ENCODE measurements at regions not wholly inside any gene's neighbourhood (a gene's known extent, or its start where the extent isn't known, plus 50 kb on each side); places are given as distances from the start of the nearest gene placed in this dataset.

DNA sequence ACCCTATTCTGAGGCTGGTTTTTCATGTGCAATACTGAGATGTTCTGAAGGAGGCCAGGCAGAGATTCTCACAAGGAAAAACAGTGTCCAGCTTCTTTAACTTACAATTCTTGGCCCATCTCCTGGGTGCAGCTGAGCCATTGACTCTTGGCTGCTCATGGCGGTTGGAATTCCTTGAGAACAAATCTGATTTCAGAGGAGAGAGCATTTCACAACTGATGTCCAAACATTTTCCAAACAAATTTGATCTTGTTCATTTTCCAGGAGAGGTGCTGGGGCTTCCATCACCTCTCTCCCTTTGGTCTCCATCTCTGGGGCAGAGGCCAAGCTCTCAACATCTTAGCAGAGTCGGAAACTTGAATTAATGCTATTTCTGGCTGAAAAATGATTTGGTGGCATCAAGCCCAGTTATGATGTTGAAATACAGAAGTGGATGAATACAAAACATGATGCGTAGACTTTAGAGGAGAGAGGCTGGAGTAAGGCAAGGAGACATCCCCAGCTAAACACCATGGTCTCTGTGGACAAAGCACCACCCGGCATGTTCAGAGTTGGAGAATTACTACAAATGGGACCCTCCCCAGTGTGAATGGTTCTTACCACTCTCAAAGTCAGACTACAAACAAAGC, 593.0 kb downstream of the VRK1 start:
- no peak overlapping the region for H3K4me3 ChIP-seq (ENCODE audit: low read depth, low read length)
- TF ChIP-seq, protein P1, sequence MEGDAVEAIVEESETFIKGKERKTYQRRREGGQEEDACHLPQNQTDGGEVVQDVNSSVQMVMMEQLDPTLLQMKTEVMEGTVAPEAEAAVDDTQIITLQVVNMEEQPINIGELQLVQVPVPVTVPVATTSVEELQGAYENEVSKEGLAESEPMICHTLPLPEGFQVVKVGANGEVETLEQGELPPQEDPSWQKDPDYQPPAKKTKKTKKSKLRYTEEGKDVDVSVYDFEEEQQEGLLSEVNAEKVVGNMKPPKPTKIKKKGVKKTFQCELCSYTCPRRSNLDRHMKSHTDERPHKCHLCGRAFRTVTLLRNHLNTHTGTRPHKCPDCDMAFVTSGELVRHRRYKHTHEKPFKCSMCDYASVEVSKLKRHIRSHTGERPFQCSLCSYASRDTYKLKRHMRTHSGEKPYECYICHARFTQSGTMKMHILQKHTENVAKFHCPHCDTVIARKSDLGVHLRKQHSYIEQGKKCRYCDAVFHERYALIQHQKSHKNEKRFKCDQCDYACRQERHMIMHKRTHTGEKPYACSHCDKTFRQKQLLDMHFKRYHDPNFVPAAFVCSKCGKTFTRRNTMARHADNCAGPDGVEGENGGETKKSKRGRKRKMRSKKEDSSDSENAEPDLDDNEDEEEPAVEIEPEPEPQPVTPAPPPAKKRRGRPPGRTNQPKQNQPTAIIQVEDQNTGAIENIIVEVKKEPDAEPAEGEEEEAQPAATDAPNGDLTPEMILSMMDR (IDR thresholded peaks at IDR 0.05; ENCODE audit: control insufficient read depth, extremely low read depth, insufficient read depth): no peak
- DNase-seq (ENCODE audit: low read depth): no peak

DNA sequence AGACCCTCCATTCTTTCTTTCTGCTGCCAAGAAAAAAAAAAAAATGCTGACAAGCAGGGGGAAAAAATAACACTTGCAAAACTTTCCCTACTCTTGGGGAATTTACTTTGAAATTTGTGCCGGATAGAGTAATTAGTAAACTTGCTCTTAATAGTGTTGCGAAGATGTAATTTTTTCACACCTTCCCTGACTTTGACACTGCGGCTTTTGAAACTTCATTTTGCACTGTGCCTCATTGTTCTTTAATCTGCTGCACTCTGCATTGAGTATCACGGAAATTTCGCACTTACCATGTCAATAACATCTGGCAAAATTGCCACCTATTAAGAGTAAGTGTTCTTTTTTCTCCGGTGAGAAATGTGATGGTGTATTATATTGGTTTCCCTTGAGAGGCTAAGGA, 596.1 kb downstream of the VRK1 start:
- H3K4me3 ChIP-seq (ENCODE audit: low read depth, low read length): no peak overlapping the region
- no peak for DNase-seq (ENCODE audit: low read depth)
- TF ChIP-seq, protein P1 (IDR thresholded peaks at IDR 0.05; ENCODE audit: control insufficient read depth, extremely low read depth, insufficient read depth): no peak

DNA sequence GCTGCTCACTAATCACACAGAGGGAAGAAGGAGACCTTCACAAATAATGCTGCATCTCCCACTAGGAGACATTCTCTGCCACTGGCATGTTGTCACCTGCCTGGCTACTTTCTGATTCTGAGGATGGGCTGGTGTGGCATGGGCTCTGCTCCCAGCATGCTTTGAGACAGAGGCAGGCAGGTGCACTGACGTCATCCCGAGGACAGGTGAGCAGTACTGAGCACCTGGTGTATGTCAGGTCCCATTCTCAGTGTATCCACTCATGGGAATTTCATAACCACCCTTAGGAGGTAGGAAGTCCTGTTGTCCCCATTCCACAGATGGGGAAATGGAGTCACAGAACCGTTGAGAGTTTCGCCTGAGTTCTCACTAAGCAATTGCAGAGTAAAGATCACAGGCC, 597.9 kb downstream of the VRK1 start:
- no peak overlapping the region for H3K4me3 ChIP-seq (ENCODE audit: low read depth, low read length)
- TF ChIP-seq, protein P1 (IDR thresholded peaks at IDR 0.05; ENCODE audit: control insufficient read depth, extremely low read depth, insufficient read depth): no peak

DNA sequence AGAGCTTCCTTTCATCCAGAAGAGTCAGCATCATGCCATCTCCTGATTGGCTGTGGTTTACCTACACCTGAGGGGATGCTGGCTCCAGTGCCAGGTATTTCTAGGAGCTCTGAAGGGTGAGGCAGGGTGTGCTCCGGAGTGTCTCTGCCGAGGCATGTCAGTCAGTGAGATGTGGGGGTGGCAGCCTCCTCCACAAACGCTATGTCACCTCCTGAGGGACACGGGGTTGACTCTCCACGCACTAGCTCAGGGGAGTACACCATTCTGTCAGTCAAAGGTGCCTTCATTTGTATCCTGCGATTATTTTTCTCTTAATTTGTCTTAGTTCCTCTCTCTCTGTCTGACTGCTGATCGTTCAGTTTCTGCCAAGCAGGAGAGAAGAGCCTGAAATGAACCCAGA, 604.5 kb downstream of the VRK1 start:
- TF ChIP-seq, protein P1 (IDR thresholded peaks at IDR 0.05; ENCODE audit: control insufficient read depth, extremely low read depth, insufficient read depth): no peak
- no peak for DNase-seq (ENCODE audit: low read depth)
- H3K4me3 ChIP-seq (ENCODE audit: low read depth, low read length): no peak overlapping the region

More for the DNA sequence above, 597.9 kb downstream of the VRK1 start:
- DNase-seq (ENCODE audit: low read depth): no peak

DNA sequence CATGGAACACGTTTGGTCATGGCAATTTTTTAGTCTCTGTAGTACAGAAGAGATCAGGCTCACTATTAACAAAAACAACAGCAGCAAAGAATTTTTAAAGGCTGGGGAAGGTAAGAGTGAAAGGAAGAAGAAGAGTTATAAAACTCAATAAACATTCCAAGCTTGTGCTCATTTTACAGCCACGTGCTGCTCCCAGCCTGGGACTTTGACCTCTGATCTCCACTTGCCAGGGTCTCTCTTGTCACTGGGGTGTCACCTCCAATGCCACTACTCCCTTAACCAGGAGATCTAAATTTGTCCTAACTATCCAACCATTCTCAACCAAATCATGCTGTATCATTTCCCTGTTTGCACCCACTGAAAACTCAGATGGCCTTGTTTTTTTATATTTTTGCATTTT, 605.1 kb downstream of the VRK1 start:
- no peak overlapping the region for H3K4me3 ChIP-seq (ENCODE audit: low read depth, low read length)
- no peak for DNase-seq (ENCODE audit: low read depth)
- TF ChIP-seq, protein P1 (IDR thresholded peaks at IDR 0.05; ENCODE audit: control insufficient read depth, extremely low read depth, insufficient read depth): no peak

DNA sequence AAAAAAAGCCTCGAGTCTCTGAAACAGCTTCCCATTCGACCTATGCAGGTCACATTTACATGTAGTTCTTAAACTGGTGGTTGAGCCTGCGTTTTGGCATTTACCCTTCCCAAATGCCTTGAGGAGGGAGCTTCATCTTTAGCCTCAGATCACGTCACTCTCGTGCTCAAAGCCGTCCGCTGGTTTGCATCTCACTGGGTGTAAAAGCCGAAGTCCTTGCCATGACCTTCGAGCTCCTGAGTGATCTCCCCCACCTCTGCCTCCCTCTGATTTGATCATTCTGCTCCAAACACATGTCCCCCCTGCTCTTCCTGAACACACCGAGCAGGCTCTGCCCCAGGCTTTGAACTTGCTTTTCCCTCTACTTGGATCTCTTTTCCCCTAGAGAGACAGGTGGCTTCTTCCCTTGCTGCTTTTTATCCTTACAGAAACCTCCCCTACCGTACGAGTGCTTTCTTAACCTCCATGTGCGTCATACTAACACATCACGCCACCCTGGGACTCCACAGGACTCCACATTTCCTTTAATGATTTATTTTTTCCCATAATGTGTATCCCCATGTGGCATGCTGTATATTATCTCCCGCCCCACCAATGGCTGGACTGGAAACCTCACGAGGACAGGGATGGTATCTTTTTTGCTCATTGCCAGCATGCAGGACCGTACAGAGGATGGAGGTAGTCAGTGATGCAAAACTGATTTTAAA, 610.7 kb downstream of the VRK1 start:
- TF ChIP-seq, protein P1 (IDR thresholded peaks at IDR 0.05; ENCODE audit: control insufficient read depth, extremely low read depth, insufficient read depth): no peak
- DNase-seq (ENCODE audit: low read depth): no peak
- H3K4me3 ChIP-seq (ENCODE audit: low read depth, low read length): no peak overlapping the region

All from LNCaP clone FGC (cell line).